IPS DF 4.7 (cell line): ENCODE measurements at regions not wholly inside any gene's neighbourhood (a gene's known extent, or its start where the extent isn't known, plus 50 kb on each side); places are given as distances from the start of the nearest gene placed in this dataset.

Source experiments
- DNase-seq: peaks from one replicate; pipeline ENCODE4 v3.0.0-alpha.2; 2013; ENCODE audit warnings: low spot score; ENCODE audit errors: extremely low read depth

GRCh38 chr14:83485591-83485990 lies 1951.9 kb upstream of the SEL1L start:
- DNase-seq: no peak

- DNase-seq: no peak
Observed at GRCh38 chr14:83491091-83491490, 1957.4 kb upstream of the SEL1L start.

- DNase-seq: no peak
Observed at GRCh38 chr14:83520837-83521236, 1987.2 kb upstream of the SEL1L start.

- DNase-seq: no peak
Observed at GRCh38 chr14:83529531-83529930, 1995.9 kb upstream of the SEL1L start.

- DNase-seq: no peak
Observed at GRCh38 chr14:83533734-83534133, 1996.2 kb upstream of the FLRT2 start.

GRCh38 chr14:83534995-83535394 lies 1994.9 kb upstream of the FLRT2 start:
- no peak for DNase-seq

GRCh38 chr14:83535444-83535843 lies 1994.5 kb upstream of the FLRT2 start:
- no peak for DNase-seq

- DNase-seq: no peak
Observed at GRCh38 chr14:83541147-83541546, 1988.8 kb upstream of the FLRT2 start.

GRCh38 chr14:83548061-83548839 lies 1981.7 kb upstream of the FLRT2 start:
- no peak for DNase-seq

GRCh38 chr14:83556065-83556464 lies 1973.9 kb upstream of the FLRT2 start:
- no peak for DNase-seq

- DNase-seq: no peak
Observed at GRCh38 chr14:83556746-83557453, 1973.0 kb upstream of the FLRT2 start.

GRCh38 chr14:83558946-83559345 lies 1971.0 kb upstream of the FLRT2 start:
- DNase-seq: no peak

GRCh38 chr14:83559721-83560120 lies 1970.2 kb upstream of the FLRT2 start:
- no peak for DNase-seq

- no peak for DNase-seq
Observed at GRCh38 chr14:83561261-83561660, 1968.7 kb upstream of the FLRT2 start.

- no peak for DNase-seq
Observed at GRCh38 chr14:83566567-83566966, 1963.4 kb upstream of the FLRT2 start.

- no peak for DNase-seq
Observed at GRCh38 chr14:83568141-83568540, 1961.8 kb upstream of the FLRT2 start.

GRCh38 chr14:83575301-83575700 lies 1954.6 kb upstream of the FLRT2 start:
- DNase-seq: no peak

- no peak for DNase-seq
Observed at GRCh38 chr14:83583201-83583600, 1946.7 kb upstream of the FLRT2 start.

- DNase-seq: no peak
Observed at GRCh38 chr14:83594874-83595273, 1935.1 kb upstream of the FLRT2 start.

- no peak for DNase-seq
Observed at GRCh38 chr14:83607682-83608081, 1922.3 kb upstream of the FLRT2 start.

GRCh38 chr14:83611491-83611890 lies 1918.5 kb upstream of the FLRT2 start:
- DNase-seq: no peak

GRCh38 chr14:83611906-83612390 lies 1918.0 kb upstream of the FLRT2 start:
- DNase-seq: no peak

GRCh38 chr14:83614956-83615355 lies 1915.0 kb upstream of the FLRT2 start:
- no peak for DNase-seq
